GM19452 (cell line): ENCODE measurements at regions not wholly inside any gene's neighbourhood (a gene's known extent, or its start where the extent isn't known, plus 50 kb on each side); places are given as distances from the start of the nearest gene placed in this dataset.

ENCODE experiments used
- ATAC-seq: cut with Tn5 transposase; IDR thresholded peaks from one replicate; pipeline ENCODE4 v1.9.1; 2021; ENCODE audit not compliant: unreplicated experiment

DNA sequence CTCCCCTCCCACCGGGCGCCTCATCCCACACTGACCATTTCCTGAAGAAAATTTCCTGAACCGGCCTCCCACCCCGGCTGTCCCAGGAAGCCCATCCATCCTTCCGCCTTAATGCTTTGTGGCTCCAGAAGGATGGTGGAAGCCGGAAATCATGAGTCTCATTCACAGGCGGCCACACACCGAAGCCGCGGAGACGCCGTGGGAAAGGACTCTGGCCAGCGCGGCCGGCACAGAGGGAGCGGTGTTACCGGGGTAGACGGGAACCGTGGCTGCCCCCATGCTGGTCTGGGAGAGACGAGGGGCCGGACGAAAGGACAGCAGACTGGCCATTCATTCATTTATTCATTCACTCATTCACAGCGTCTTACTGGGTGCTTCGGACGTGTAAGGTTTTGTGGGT, 326.8 kb downstream of the SEC14L1 start:
- no peak for ATAC-seq

DNA sequence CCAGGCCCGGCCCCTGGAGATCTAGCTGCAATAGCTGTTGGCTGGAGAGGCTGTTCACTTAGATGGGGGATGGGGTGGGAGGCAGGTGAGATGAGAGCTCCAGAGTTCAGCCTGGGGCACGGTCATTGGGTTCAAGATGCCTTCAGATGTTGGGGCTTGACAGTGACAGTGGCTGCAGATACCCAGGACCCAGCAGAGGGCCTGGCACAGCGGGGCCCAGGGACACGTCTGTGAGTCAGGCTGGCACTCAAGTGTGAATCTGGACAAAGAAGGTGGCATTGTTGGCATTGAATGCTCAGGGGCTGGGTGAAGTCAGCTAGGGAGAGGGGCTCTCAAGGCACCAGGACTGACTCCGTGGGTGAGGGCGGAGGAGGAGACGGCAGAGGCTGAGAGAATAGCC, 328.1 kb downstream of the SEC14L1 start:
- no peak for ATAC-seq

GRCh38 chr17:77470330-77470786, 329.6 kb downstream of the SEC14L1 start:
- no peak for ATAC-seq

DNA sequence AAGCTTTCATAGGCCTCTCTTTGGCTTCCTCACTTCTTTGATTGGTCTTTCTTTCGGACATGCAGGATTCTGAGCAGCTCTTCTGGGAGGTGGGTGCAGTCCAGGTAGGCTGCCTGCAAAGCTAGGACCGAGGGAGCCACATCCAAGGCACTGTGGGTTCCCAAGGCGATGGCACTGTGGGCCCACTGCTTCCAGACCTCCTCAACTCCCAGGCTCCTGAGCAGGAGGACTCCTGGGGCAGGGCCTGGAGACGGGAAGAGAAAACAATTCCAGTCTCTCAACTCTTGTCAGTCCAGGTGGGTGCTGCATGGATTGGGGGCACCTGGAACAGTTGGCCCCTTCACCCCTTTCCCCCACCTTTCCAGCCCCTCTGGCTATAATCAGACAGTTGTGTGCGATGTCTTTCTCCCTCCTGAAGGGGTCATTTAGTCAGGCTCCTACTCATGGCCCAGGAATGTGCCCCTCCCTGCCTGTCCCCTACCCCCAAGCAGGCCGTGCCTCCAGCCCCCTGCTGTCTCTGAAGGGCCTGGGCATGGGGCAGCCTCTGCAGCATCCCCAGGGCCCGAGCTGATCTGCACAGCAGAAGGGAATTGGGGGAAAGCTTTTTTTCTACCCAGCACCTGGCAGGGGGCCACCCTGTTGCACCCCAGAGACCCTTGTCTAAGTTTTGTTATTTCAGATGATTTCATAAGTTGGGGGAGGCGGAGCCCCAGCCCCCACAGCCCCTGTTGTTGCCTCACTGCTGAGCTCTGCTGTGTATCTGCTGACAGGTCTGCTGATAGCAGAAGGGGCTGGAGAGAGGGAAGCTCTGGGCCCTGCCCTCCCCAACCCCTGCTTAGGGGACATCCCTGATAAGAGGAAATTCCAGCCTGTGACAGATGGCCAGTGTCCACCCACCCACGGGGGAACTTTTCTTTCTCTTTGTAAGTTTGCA, 330.3 kb downstream of the SEC14L1 start:
- ATAC-seq, result no peak

GRCh38 chr17:77471984-77472461, 331.3 kb downstream of the SEC14L1 start:
- ATAC-seq, result no peak

- ATAC-seq, result no peak
Measured at GRCh38 chr17:77472468-77473310, 331.9 kb downstream of the SEC14L1 start.

- no peak for ATAC-seq
Measured at GRCh38 chr17:77473615-77474226, 333.0 kb downstream of the SEC14L1 start.

- ATAC-seq, result no peak
Measured at GRCh38 chr17:77474292-77474988, 333.7 kb downstream of the SEC14L1 start.

DNA sequence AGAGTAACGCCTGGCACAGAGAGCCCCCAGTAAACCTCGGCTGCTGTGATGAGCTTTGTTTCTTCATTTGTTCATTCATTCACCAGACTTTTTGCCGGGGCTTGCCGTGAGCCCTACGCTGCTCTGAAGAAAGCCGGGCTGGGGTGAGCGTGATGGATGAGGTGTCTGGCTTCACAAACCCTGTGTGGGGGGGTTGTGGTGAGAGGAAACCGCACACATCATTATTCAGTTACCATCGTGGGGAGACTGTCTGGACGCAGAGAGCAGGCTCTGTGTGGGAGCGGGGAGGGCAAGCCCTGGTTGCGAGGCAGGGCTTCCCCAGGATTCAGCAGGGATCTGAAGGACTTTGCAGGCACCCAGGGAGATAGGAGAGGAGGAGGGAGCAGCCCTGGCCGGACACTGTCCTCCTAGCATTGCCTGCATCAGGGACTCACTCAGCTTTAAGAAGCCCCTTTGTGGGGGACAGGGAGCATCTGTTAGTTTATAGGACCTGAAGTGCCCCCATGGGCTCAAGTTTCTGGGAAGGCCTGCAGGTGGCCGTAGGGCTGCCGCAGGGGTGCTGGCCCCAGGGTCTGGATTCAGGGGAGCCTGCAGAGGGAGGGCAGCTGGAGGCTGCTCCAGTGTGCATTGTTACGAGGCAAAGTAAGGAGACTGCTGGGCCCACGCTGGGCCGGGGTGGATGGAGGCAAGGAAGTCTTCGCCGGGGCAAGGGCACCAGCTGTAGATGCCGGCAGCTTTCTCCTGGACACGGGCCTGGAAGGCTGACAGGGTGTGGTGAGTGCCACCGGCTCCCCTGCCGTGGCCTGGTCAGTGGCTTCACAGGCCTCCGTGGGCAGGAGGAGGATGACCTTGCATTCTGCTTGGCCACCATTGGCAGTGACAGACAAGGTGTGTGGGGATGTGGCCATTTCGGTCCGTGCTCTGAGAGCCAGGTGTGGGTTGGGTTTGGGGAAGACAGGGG, 334.5 kb downstream of the SEC14L1 start:
- ATAC-seq, result no peak

DNA sequence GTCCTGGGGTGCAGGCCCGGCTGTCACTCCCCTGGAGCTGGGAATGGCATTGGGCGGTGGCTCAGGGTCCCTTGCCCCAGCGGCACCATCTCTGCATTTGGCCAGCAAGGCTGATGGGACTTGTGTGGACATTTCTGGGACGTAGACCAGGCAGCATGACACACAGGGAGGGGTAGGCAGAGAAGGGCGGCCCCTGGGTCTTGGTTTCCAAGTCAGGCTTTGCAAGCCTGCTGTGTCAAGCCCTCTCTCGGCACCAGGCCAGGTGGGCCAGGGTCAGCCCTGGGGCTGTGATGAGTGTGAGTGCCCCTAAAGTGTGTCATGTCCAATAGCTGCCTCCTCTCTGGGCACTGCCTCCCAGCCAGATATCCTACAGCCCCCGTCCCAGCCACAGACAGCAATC, 335.2 kb downstream of the SEC14L1 start:
- ATAC-seq, result no peak

DNA sequence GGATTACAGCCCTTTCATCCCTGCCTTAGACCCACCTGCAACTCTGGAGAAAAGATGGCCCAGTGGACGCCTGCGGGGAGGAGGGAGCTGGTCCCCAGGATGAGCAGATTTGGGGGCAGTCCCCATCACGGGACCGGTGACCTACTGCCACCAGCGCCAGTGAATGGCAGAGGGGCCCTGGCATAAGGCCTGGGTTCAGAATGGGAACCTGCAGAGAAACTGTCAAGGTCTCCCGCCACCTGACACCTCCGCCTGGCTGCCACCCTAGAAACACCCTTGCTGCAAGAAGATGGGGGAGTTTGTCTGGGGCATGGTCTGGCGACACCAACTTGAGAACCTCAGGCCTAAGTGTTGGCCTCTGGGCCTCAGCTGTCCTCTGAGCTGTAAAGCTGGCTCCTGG, 335.7 kb downstream of the SEC14L1 start:
- no peak for ATAC-seq

- ATAC-seq, result no peak
Measured at GRCh38 chr17:77476931-77477805, 336.4 kb downstream of the SEC14L1 start.

- no peak for ATAC-seq
Measured at GRCh38 chr17:77478281-77478680, 337.5 kb downstream of the SEC14L1 start.

- ATAC-seq, result no peak
Measured at GRCh38 chr17:77478899-77479298, 338.1 kb downstream of the SEC14L1 start.

GRCh38 chr17:77479372-77480198, 338.8 kb downstream of the SEC14L1 start:
- ATAC-seq, result no peak

- no peak for ATAC-seq
Measured at GRCh38 chr17:77480199-77480508, 339.4 kb downstream of the SEC14L1 start.

DNA sequence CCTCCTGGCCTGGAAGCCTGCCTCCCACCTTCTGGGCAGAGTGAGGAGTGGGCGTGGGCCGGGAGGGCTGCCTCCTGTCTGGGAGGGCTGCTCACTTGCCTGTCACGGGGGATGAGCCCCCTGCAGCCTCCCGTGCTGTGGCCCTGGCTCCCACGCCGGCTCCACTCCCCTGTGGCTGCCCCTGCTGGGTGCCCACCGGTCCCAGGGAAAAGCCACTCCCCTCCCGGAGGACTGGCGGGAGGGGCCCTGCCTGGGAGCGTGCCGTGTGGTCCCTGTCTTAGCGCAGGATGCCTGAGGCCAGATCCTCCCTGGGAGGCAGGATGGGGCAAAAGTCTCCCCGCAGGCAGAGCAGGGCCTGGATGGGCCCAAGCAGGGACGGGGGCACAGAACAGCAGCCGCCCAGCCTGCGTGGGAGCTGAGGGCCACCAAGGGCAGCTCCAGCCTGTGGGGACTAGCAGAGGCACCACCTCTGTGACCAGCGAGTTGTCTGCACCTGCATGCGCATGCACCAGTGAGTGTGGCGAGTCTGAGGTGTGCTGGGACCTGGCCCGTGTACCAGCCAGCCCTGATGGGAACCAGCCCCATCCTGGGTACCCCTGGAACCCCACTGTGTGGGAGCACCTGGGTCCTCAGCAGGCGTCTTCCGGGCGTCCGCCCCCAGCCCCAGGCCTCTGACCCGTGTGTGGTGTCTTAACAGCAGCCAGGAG, 339.9 kb downstream of the SEC14L1 start:
- no peak for ATAC-seq
